ENCODE measurements at regions not wholly inside any gene's neighbourhood (a gene's known extent, or its start where the extent isn't known, plus 50 kb on each side); places are given as distances from the start of the nearest gene placed in this dataset.

DNA sequence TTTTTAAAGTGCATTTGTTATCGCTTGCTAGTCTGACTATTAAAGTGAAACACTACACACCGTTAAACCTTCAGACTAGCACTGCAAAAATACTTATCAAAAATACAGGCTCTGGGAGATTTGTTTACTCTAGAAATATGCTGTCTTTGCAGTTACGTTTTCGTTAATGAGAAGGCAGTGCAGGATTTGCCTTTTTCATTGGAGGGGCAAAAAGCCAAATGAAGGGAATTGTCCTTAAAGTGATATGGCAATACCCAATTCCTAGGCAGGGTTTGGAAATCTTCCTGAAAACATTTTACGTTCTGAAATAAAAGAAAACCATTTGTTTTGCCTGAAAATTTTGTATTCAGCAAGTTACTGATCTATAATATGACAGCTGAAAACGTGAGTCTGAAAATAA is 1800.2 kb downstream of the MAT2B start:
- WGBS (ENCODE audit: insufficient coverage, low coverage, low lambda C conversion rate, missing lambda C conversion rate) = 24% methylated on average over 6 of the region's 6 CpGs
- no peak for TF ChIP-seq POLR2A (IDR thresholded peaks at IDR 0.05)
- TF ChIP-seq CTCF (IDR thresholded peaks at IDR 0.05) = no peak
- intact Hi-C loops (cut with DNase I) = no loop called here
- DNase-seq (no peak), ATAC-seq (no peak)
- no peak overlapping the region for H3K27ac ChIP-seq
- H3K4me1 ChIP-seq = no peaks in the 10 kb centered on the region
- no peak overlapping the region for H3K4me3 ChIP-seq
- H3K36me3 ChIP-seq = no peaks in the 10 kb centered on the region
- H3K9me3 ChIP-seq = no peaks in the 10 kb centered on the region
- H3K27me3 ChIP-seq = no peaks in the 10 kb centered on the region

DNA sequence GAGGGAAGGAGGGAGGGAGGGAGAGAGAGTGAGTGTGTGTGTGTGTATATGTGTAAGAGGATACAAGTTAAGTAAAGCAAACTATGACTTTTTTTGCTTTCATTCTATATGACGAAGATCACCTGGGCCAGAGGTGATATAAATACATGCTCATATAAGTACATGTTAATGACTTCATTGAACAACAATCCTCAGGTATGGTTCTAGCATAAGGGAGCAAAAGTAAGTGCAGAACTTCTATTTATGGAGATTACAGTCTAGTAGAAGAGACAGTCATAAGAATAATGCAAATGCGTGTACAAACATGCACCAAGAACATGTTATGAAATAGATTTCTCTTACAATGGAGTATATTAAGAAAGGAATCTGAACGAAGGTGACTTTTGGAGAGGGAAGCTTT is 1804.0 kb downstream of the MAT2B start:
- no peak for DNase-seq
- no peak for TF ChIP-seq CTCF (IDR thresholded peaks at IDR 0.05)
- no peak for TF ChIP-seq POLR2A (IDR thresholded peaks at IDR 0.05)
- no peaks in the 10 kb centered on the region for H3K4me1 ChIP-seq
- no peak overlapping the region for H3K4me3 ChIP-seq
- intact Hi-C loops (cut with DNase I) = no loop called here
- H3K36me3 ChIP-seq = no peaks in the 10 kb centered on the region
- no peak for ATAC-seq
- WGBS (ENCODE audit: insufficient coverage, low coverage, low lambda C conversion rate, missing lambda C conversion rate) = 40% methylated on average over 3 of the region's 3 CpGs
- H3K9me3 ChIP-seq = no peaks in the 10 kb centered on the region
- H3K27ac ChIP-seq = no peak overlapping the region
- no peaks in the 10 kb centered on the region for H3K27me3 ChIP-seq

DNA sequence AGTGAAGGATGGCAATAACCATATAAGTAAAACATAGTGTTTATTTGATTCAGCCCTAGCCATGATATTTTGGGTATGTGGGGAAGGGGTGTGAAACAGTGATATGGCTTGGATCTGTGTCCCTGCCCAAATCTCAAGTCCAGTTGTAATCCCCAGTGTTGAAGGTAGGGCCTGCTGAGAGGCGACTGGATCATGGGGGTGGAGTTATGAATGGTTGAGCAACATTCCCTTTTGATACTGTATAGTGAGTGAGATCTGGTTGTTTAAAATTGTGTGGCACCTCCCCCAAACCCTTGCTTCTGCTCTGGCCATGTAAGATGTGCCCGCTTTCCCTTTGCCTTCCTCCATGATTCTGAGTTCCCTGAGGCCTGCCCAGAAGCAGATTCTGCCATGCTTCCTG is 1804.6 kb downstream of the MAT2B start:
- Histone ChIP-seq H3K36me3 (no peaks in the 10 kb centered on the region), H3K4me3 (no peak overlapping the region), H3K4me1 (no peaks in the 10 kb centered on the region), H3K27me3 (no peaks in the 10 kb centered on the region), H3K27ac (no peak overlapping the region), H3K9me3 (no peaks in the 10 kb centered on the region)
- DNase-seq (no peak), ATAC-seq (no peak)
- intact Hi-C loops (cut with DNase I) = no loop called here
- WGBS (ENCODE audit: insufficient coverage, low coverage, low lambda C conversion rate, missing lambda C conversion rate) = 51% methylated on average over 2 of the region's 2 CpGs
- TF ChIP-seq POLR2A (IDR thresholded peaks at IDR 0.05) = no peak
- no peak for TF ChIP-seq CTCF (IDR thresholded peaks at IDR 0.05)

- H3K9me3 ChIP-seq = no peaks in the 10 kb centered on the region
- no peak overlapping the region for H3K4me3 ChIP-seq
- H3K36me3 ChIP-seq = no peaks in the 10 kb centered on the region
- intact Hi-C loops (cut with DNase I) = no loop called here
- DNase-seq (no peak), ATAC-seq (no peak)
- H3K4me1 ChIP-seq = no peaks in the 10 kb centered on the region
- TF ChIP-seq CTCF (IDR thresholded peaks at IDR 0.05) = no peak
- TF ChIP-seq POLR2A (IDR thresholded peaks at IDR 0.05) = no peak
- 39% methylated on average over 4 of the region's 4 CpGs for WGBS (ENCODE audit: insufficient coverage, low coverage, low lambda C conversion rate, missing lambda C conversion rate)
- H3K27ac ChIP-seq = no peak overlapping the region
- no peaks in the 10 kb centered on the region for H3K27me3 ChIP-seq
These were observed 1816.5 kb downstream of the MAT2B start for GRCh38 chr5:165321912-165322311.

- intact Hi-C loops (cut with DNase I) = no loop called here
- ATAC-seq = no peak
- H3K4me3 ChIP-seq = no peak overlapping the region
- no peaks in the 10 kb centered on the region for H3K27me3 ChIP-seq
- H3K9me3 ChIP-seq = no peaks in the 10 kb centered on the region
- TF ChIP-seq POLR2A (IDR thresholded peaks at IDR 0.05) = no peak
- no peak for TF ChIP-seq CTCF (IDR thresholded peaks at IDR 0.05)
- 75% methylated on average over 1 of the region's 1 CpG for WGBS (ENCODE audit: insufficient coverage, low coverage, low lambda C conversion rate, missing lambda C conversion rate)
- no peak for DNase-seq
- no peaks in the 10 kb centered on the region for H3K36me3 ChIP-seq
- H3K27ac ChIP-seq = no peak overlapping the region
- no peaks in the 10 kb centered on the region for H3K4me1 ChIP-seq
These were observed 1819.8 kb downstream of the MAT2B start for GRCh38 chr5:165325221-165325620.
